HEK293 (cell line): ENCODE measurements at regions not wholly inside any gene's neighbourhood (a gene's known extent, or its start where the extent isn't known, plus 50 kb on each side); places are given as distances from the start of the nearest gene placed in this dataset.

Source experiments
- CTCF ChIA-PET: fragments of 350-600 bp; formaldehyde crosslinking; extraction: SDS; loops from one replicate; lab custom pipeline; 2021; ENCODE audit warnings: antibody characterized with exemption; lab: Yijun Ruan, JAX
- POLR2A ChIA-PET: fragments of 300-600 bp; formaldehyde crosslinking; extraction: SDS; loops from one replicate; lab custom pipeline; 2020; ENCODE audit warnings: antibody characterized with exemption, inconsistent platforms; lab: Yijun Ruan, JAX
- H3K27ac ChIP-seq: fragments of 200-500 bp; sonication (Bioruptor generic); 2 replicates; pipeline ENCODE4 v1.5.1; 2014; ENCODE audit warnings: low read depth, low read length, control low read depth, inconsistent platforms; ENCODE audit errors: extremely low read depth
- H3K36me3 ChIP-seq, 2 experiments: fragments of 200-500 bp in 1 of 2; sonication (Bioruptor generic) in 1 of 2; 1 replicate in 1 of 2; 2 replicates in 1 of 2; pipeline ENCODE4 v1.5.1; 2014 to 2017; ENCODE audit warnings: inconsistent platforms in 2 of 2, low read length in 2 of 2; ENCODE audit not compliant: control insufficient read depth in 2 of 2, insufficient read depth in 1 of 2
- H3K4me1 ChIP-seq: fragments of 200-500 bp; sonication (Bioruptor generic); 2 replicates; pipeline ENCODE4 v1.5.1; 2014; ENCODE audit warnings: mild to moderate bottlenecking, low read length, inconsistent platforms; ENCODE audit not compliant: control insufficient read depth, insufficient read depth
- H3K4me3 ChIP-seq: 2 replicates; pipeline ENCODE4 v1.5.1; 2011; ENCODE audit warnings: low read depth, mild to moderate bottlenecking, control low read depth, low read length, moderate library complexity
- H3K9me3 ChIP-seq: fragments of 200-500 bp; sonication (Bioruptor generic); 2 replicates; pipeline ENCODE4 v1.5.1; 2014; ENCODE audit warnings: low read depth, low read length, inconsistent platforms; ENCODE audit not compliant: control insufficient read depth, insufficient read depth
- AEBP2 ChIP-seq: fragments of 450-650 bp; formaldehyde crosslinking; IDR thresholded peaks from 2 replicates; pipeline ENCODE4 v1.5.1; 2016; ENCODE audit warnings: missing biosample characterization, missing genetic modification characterization, borderline replicate concordance
- BCL11B ChIP-seq: fragments of 450-650 bp; formaldehyde crosslinking; IDR thresholded peaks from 2 replicates; pipeline ENCODE4 v1.5.1; 2016; ENCODE audit warnings: low read depth, missing biosample characterization, missing genetic modification characterization
- GLIS2 ChIP-seq: fragments of 450-650 bp; formaldehyde crosslinking; IDR thresholded peaks from 2 replicates; pipeline ENCODE4 v1.5.1; 2016; ENCODE audit warnings: missing biosample characterization, missing genetic modification characterization
- MYNN ChIP-seq: fragments of 450-650 bp; formaldehyde crosslinking; IDR thresholded peaks from 2 replicates; pipeline ENCODE4 v1.5.1; 2016; ENCODE audit warnings: missing biosample characterization, missing genetic modification characterization, borderline replicate concordance
- SCRT1 ChIP-seq: fragments of 450-650 bp; formaldehyde crosslinking; IDR thresholded peaks from 2 replicates; pipeline ENCODE4 v1.5.1; 2016; ENCODE audit warnings: missing biosample characterization, missing genetic modification characterization, borderline replicate concordance
- TCF7L2 ChIP-seq: IDR thresholded peaks from 2 replicates; pipeline ENCODE4 v1.6.1; 2011; ENCODE audit warnings: low read depth, mild to moderate bottlenecking, inconsistent platforms, low read length, moderate library complexity, borderline replicate concordance
- ZBTB7A ChIP-seq: fragments of 450-650 bp; formaldehyde crosslinking; IDR thresholded peaks from 2 replicates; pipeline ENCODE4 v1.5.1; 2016; ENCODE audit warnings: low read depth, missing biosample characterization, missing genetic modification characterization
- ZIC2 ChIP-seq: fragments of 450-650 bp; formaldehyde crosslinking; IDR thresholded peaks from 2 replicates; pipeline ENCODE4 v1.5.1; 2016; ENCODE audit warnings: missing biosample characterization, missing genetic modification characterization
- ZNF132 ChIP-seq: fragments of 450-650 bp; formaldehyde crosslinking; IDR thresholded peaks from 2 replicates; pipeline ENCODE4 v1.5.1; 2017; ENCODE audit warnings: missing biosample characterization, missing genetic modification characterization, borderline replicate concordance
- ZNF140 ChIP-seq: fragments of 450-650 bp; formaldehyde crosslinking; IDR thresholded peaks from 2 replicates; pipeline ENCODE4 v1.5.1; 2016; ENCODE audit warnings: missing biosample characterization, missing genetic modification characterization
- ZNF23 ChIP-seq: fragments of 450-650 bp; formaldehyde crosslinking; IDR thresholded peaks from 2 replicates; pipeline ENCODE4 v1.5.1; 2016; ENCODE audit warnings: missing biosample characterization, missing genetic modification characterization, borderline replicate concordance
- ZNF26 ChIP-seq: fragments of 450-650 bp; formaldehyde crosslinking; IDR thresholded peaks from 2 replicates; pipeline ENCODE4 v1.5.1; 2016; ENCODE audit warnings: missing biosample characterization, missing genetic modification characterization
- ZNF302 ChIP-seq: fragments of 450-650 bp; formaldehyde crosslinking; IDR thresholded peaks from 2 replicates; pipeline ENCODE4 v1.5.1; 2016; ENCODE audit warnings: missing biosample characterization, missing genetic modification characterization, low read depth
- ZNF354C ChIP-seq: fragments of 450-650 bp; formaldehyde crosslinking; IDR thresholded peaks from 2 replicates; pipeline ENCODE4 v1.5.1; 2016; ENCODE audit warnings: missing biosample characterization, missing genetic modification characterization, low read depth, borderline replicate concordance
- ZNF391 ChIP-seq: fragments of 450-650 bp; formaldehyde crosslinking; IDR thresholded peaks from 2 replicates; pipeline ENCODE4 v1.5.1; 2016; ENCODE audit warnings: low read depth, missing biosample characterization, missing genetic modification characterization, borderline replicate concordance
- ZNF404 ChIP-seq: fragments of 450-650 bp; formaldehyde crosslinking; IDR thresholded peaks from 2 replicates; pipeline ENCODE4 v1.5.1; 2017; ENCODE audit warnings: missing biosample characterization, missing genetic modification characterization
- ZNF426 ChIP-seq: fragments of 450-650 bp; formaldehyde crosslinking; IDR thresholded peaks from 2 replicates; pipeline ENCODE4 v1.5.1; 2017; ENCODE audit warnings: missing biosample characterization, missing genetic modification characterization, mild to moderate bottlenecking, inconsistent platforms, moderate library complexity
- ZNF510 ChIP-seq: fragments of 450-650 bp; formaldehyde crosslinking; IDR thresholded peaks from 2 replicates; pipeline ENCODE4 v1.5.1; 2018; ENCODE audit warnings: mild to moderate bottlenecking, missing genetic modification characterization, missing biosample characterization; ENCODE audit not compliant: insufficient replicate concordance
- ZNF571 ChIP-seq: fragments of 450-650 bp; formaldehyde crosslinking; IDR thresholded peaks from 2 replicates; pipeline ENCODE4 v1.5.0; 2017; ENCODE audit warnings: missing biosample characterization, missing genetic modification characterization
- ZNF610 ChIP-seq: fragments of 450-650 bp; formaldehyde crosslinking; IDR thresholded peaks from 2 replicates; pipeline ENCODE4 v1.5.1; 2016; ENCODE audit warnings: missing biosample characterization, missing genetic modification characterization, borderline replicate concordance
- ZNF621 ChIP-seq: fragments of 450-650 bp; formaldehyde crosslinking; IDR thresholded peaks from 2 replicates; pipeline ENCODE4 v1.5.1; 2017; ENCODE audit warnings: missing biosample characterization, missing genetic modification characterization
- ZNF654 ChIP-seq: fragments of 450-650 bp; formaldehyde crosslinking; IDR thresholded peaks from 2 replicates; pipeline ENCODE4 v1.5.1; 2016; ENCODE audit warnings: low read depth, missing biosample characterization, missing genetic modification characterization
- ZNF670 ChIP-seq: fragments of 450-650 bp; formaldehyde crosslinking; IDR thresholded peaks from 2 replicates; pipeline ENCODE4 v1.5.1; 2016; ENCODE audit warnings: missing biosample characterization, missing genetic modification characterization, low read depth
- ZNF692 ChIP-seq: fragments of 450-650 bp; formaldehyde crosslinking; IDR thresholded peaks from 2 replicates; pipeline ENCODE4 v1.5.1; 2016; ENCODE audit warnings: missing biosample characterization, missing genetic modification characterization
- ZSCAN16 ChIP-seq: fragments of 450-650 bp; formaldehyde crosslinking; IDR thresholded peaks from 2 replicates; pipeline ENCODE4 v1.5.1; 2016; ENCODE audit warnings: missing biosample characterization, missing genetic modification characterization
- ZSCAN23 ChIP-seq: fragments of 450-650 bp; formaldehyde crosslinking; IDR thresholded peaks from 2 replicates; pipeline ENCODE4 v1.5.1; 2016; ENCODE audit warnings: missing biosample characterization, missing genetic modification characterization

GRCh38 chr1:55716610-55717009 is 501.4 kb upstream of the USP24 start:
- CTCF ChIA-PET, result interaction anchor here (0.6 kb wide), 1 partner anchor 681 kb away, joined by 4 read pairs; no protein-coding TSS in a partner anchor
- TF ChIP-seq ZNF354C (tag by site-specific recombination), result no peak
- no peak for TF ChIP-seq ZNF571
- no peak for TF ChIP-seq ZSCAN16 (tag by site-specific recombination)
- TF ChIP-seq ZNF404 (tag by site-specific recombination), result no peak
- no peak for TF ChIP-seq ZNF654 (tag by site-specific recombination)
- TF ChIP-seq AEBP2, result no peak
- TF ChIP-seq GLIS2 (tag by site-specific recombination), result no peak
- no peaks in the 10 kb centered on the region for H3K9me3 ChIP-seq
- H3K27ac ChIP-seq, result no peak overlapping the region
- no peak overlapping the region for H3K4me3 ChIP-seq
- H3K4me1 ChIP-seq, result no peaks in the 10 kb centered on the region
- H3K36me3 ChIP-seq, result no peaks in the 10 kb centered on the region
- POLR2A ChIA-PET, result no interaction called here

GRCh38 chr1:55716151-55716550 is 501.0 kb upstream of the USP24 start:
- no peaks in the 10 kb centered on the region for H3K9me3 ChIP-seq
- no peak for TF ChIP-seq ZNF426 (tag by site-specific recombination)
- TF ChIP-seq ZNF140 (tag by site-specific recombination), result no peak
- TF ChIP-seq ZNF302 (tag by site-specific recombination), result no peak
- TF ChIP-seq MYNN (tag by site-specific recombination), result no peak
- TF ChIP-seq ZNF670 (tag by site-specific recombination), result no peak
- no peak overlapping the region for H3K27ac ChIP-seq
- no peak overlapping the region for H3K4me3 ChIP-seq
- POLR2A ChIA-PET, result no interaction called here
- H3K4me1 ChIP-seq, result no peaks in the 10 kb centered on the region
- CTCF ChIA-PET, result no interaction called here
- no peaks in the 10 kb centered on the region for H3K36me3 ChIP-seq

- no peak overlapping the region for H3K27ac ChIP-seq
- H3K4me3 ChIP-seq, result no peak overlapping the region
- no peaks in the 10 kb centered on the region for H3K4me1 ChIP-seq
- TF ChIP-seq ZNF26 (tag by site-specific recombination) (no peak), ZNF391 (no peak), ZSCAN23 (tag by site-specific recombination) (no peak), ZNF132 (tag by site-specific recombination) (no peak), TCF7L2 (no peak), ZNF621 (tag by site-specific recombination) (no peak), ZNF510 (no peak), BCL11B (no peak), SCRT1 (no peak), ZNF23 (tag by site-specific recombination) (no peak), ZNF692 (tag by site-specific recombination) (no peak), ZIC2 (tag by site-specific recombination) (no peak), GLIS2 (tag by site-specific recombination) (no peak), ZNF610 (tag by site-specific recombination) (no peak), ZBTB7A (no peak)
- CTCF ChIA-PET, result no interaction called here
- no peaks in the 10 kb centered on the region for H3K9me3 ChIP-seq
- POLR2A ChIA-PET, result no interaction called here
- no peaks in the 10 kb centered on the region for H3K36me3 ChIP-seq
These were observed 499.1 kb upstream of the USP24 start for GRCh38 chr1:55714230-55714629.
